Stomach (tissue), 8 donors: ENCODE measurements at regions not wholly inside any gene's neighbourhood (a gene's known extent, or its start where the extent isn't known, plus 50 kb on each side); places are given as distances from the start of the nearest gene placed in this dataset.

Experiments used
- DNase-seq, 2 donors: peaks; one replicate each; pipeline versions ENCODE4 v3.0.0 to v3.0.0-alpha.2; 2013 to 2019
- H3K27ac ChIP-seq, 5 donors: fragments of 200-600 bp in 4 of 5; sonication (generic) in 4 of 5; one replicate each; pipeline ENCODE4 v1.5.1; 2013 to 2019; ENCODE audit warnings: mild to moderate bottlenecking in 1 of 5, moderate library complexity in 1 of 5
- H3K27me3 ChIP-seq, 3 donors: fragments of 200-600 bp; sonication (generic); one replicate each; pipeline ENCODE4 v1.5.1; 2017 to 2019; ENCODE audit warnings: mixed run types in 1 of 3
- H3K36me3 ChIP-seq, 4 donors: fragments of 200-600 bp; sonication (generic); 1 replicate in 3 of 4; 2 replicates in 1 of 4; pipeline ENCODE4 v1.5.1; 2016 to 2019
- H3K4me1 ChIP-seq, 4 donors: fragments of 200-600 bp; sonication (generic); one replicate each; pipeline ENCODE4 v1.5.1; 2016 to 2019
- H3K4me3 ChIP-seq, 4 donors: fragments of 200-600 bp; sonication (generic) in 3 of 4; one replicate each; pipeline ENCODE4 v1.5.1; 2016 to 2019; ENCODE audit warnings: mild to moderate bottlenecking in 1 of 4
- H3K9me3 ChIP-seq, 4 donors: fragments of 200-600 bp; sonication (generic); one replicate each; pipeline ENCODE4 v1.5.1; 2016 to 2019
- EP300 ChIP-seq: sonication (generic); formaldehyde crosslinking; IDR thresholded peaks from one replicate; pipeline ENCODE4 v1.6.1; 2017; ENCODE audit warnings: antibody characterized with exemption
- POLR2A ChIP-seq, 4 donors: fragments of 450-650 bp; IDR thresholded peaks; one replicate each; pipeline ENCODE4 v1.6.1; 2016; ENCODE audit warnings: antibody characterized with exemption in 4 of 4, control low read depth in 2 of 4, mild to moderate bottlenecking in 1 of 4, moderate library complexity in 1 of 4
- POLR2AphosphoS5 ChIP-seq, 3 donors: sonication (generic); formaldehyde crosslinking; IDR thresholded peaks; one replicate each; pipeline ENCODE4 v1.6.1; 2016; ENCODE audit warnings: antibody characterized with exemption in 3 of 3
- WGBS, 5 donors: extraction: QIAGEN DNeasy Blood & Tissue Kit in 3 of 5; methylation state at CpG; one replicate each; pipeline versions ENCODE4 v1.1.5 to v1.1.7; 2013 to 2018; 5-methylcytosine and 5-hydroxymethylcytosine counted together
- intact Hi-C: fragments of 100-400 bp; cut with DNase I; formaldehyde crosslinking; loops from one replicate; pipeline ENCODE4 v1.15.1; 2023; ENCODE audit warnings: low total_unique reads
- TF ChIP-seq, protein P1 (sequence below), 7 experiments: fragments of 450-650 bp in 4 of 7; fragments of 200-600 bp in 3 of 7; sonication (generic) in 3 of 7; IDR thresholded peaks; one replicate each; pipeline ENCODE4 v1.5.1; 2016 to 2019; ENCODE audit warnings: antibody characterized with exemption in 7 of 7, control low read depth in 2 of 7, mild to moderate bottlenecking in 1 of 7
- donor health status: healthy with polysubstance abuse.
- donor health status: Bipolar disorder and iron deficiency.
- donor health status: healthy.

DNA sequence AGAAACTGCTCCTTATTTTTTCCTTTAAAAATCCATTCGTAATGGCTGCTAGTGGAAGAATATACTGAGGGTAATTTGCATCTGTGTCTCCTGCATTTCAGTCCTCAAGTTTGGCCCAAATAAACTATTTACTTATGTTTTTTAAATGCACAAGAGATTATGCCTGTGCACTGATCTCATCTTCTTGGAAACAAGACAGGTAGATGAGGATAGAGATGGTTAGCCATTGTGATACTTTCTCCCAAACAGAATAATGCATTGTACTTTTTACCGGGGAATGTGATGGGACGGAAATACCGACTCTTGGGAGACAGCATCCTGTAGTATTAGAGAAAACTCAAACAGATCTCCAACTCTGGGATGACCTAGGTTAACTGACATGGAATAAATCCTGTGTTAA is 72.5 kb upstream of the DAB2 start:
- Histone ChIP-seq H3K27ac (no peak overlapping the region), H3K4me3 (no peak overlapping the region), H3K4me1 (peaks cover 0 to 15% (median 6%) of the 10 kb centered on the region in 4 donors), H3K27me3 (no peaks in the 10 kb centered on the region), H3K9me3 (no peaks in the 10 kb centered on the region), H3K36me3 (no peaks in the 10 kb centered on the region)
- intact Hi-C loops: no loop called here
- TF ChIP-seq POLR2A (IDR thresholded peaks at IDR 0.05): no peak
- TF ChIP-seq EP300: no peak
- TF ChIP-seq POLR2AphosphoS5 (IDR thresholded peaks at IDR 0.05): no peak
- TF ChIP-seq, protein P1, sequence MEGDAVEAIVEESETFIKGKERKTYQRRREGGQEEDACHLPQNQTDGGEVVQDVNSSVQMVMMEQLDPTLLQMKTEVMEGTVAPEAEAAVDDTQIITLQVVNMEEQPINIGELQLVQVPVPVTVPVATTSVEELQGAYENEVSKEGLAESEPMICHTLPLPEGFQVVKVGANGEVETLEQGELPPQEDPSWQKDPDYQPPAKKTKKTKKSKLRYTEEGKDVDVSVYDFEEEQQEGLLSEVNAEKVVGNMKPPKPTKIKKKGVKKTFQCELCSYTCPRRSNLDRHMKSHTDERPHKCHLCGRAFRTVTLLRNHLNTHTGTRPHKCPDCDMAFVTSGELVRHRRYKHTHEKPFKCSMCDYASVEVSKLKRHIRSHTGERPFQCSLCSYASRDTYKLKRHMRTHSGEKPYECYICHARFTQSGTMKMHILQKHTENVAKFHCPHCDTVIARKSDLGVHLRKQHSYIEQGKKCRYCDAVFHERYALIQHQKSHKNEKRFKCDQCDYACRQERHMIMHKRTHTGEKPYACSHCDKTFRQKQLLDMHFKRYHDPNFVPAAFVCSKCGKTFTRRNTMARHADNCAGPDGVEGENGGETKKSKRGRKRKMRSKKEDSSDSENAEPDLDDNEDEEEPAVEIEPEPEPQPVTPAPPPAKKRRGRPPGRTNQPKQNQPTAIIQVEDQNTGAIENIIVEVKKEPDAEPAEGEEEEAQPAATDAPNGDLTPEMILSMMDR (IDR thresholded peaks at IDR 0.05): no peak
- no peak for DNase-seq
- 89 to 94% (median 93%) methylated on average over 4 of the region's 4 CpGs for WGBS, 5 donors

DNA sequence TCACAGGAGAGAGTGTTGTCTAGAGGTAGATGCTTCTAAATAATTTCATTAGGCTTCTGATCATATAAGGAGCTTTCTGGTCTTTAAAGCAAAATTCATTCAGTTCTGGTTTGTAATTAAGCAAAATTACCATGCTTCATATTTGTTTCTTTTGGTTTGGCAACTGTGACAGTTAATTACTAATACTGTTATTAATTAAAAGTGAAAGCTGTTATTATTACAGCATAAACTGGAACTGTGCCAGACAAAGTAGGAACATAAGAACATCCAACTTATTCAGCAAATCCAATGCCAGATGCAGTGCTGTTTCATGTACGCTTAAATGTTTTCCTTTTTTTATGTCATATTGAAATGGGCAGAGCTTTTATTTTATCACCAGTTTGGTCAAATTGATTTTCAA is 70.4 kb upstream of the DAB2 start:
- Histone ChIP-seq H3K27ac (peak overlapping the region in 1 of 5 donors; percentile 28), H3K4me3 (no peak overlapping the region), H3K36me3 (no peaks in the 10 kb centered on the region), H3K9me3 (peaks cover 0 to 13% (median 6%) of the 10 kb centered on the region in 4 donors), H3K27me3 (no peaks in the 10 kb centered on the region), H3K4me1 (peaks cover 0 to 6% (median 2%) of the 10 kb centered on the region in 4 donors)
- intact Hi-C loops: no loop called here
- 68 to 78% (median 75%) methylated on average over 1 of the region's 1 CpG for WGBS, 5 donors
- DNase-seq: peak in 1 of 2 donors; percentile 28
- TF ChIP-seq POLR2A (IDR thresholded peaks at IDR 0.05) (no peak), EP300 (no peak), POLR2AphosphoS5 (IDR thresholded peaks at IDR 0.05) (no peak)
- TF ChIP-seq, protein P1 (IDR thresholded peaks at IDR 0.05): no peak

DNA sequence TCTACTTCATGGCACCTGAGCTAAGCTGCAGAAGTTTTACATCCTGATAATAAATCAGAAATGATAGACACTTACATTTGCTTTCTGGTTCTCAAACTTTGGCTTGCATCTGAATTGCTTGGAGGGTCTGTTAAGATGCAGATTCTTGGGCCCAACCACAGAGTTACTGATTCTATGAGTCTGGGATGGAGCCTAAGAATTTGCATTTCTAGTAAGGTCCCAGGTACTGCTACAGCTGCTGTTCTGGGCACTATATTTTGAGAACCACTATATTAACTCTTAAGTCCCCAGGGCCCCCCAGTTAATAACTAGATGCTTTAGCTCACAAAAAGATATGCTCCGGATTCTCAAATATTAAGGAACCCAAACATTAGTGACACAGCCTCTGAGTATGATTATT is 69.8 kb upstream of the DAB2 start:
- intact Hi-C loops: no loop called here
- DNase-seq: no peak
- H3K27ac ChIP-seq: peak overlapping the region in 1 of 5 donors; percentile 28
- TF ChIP-seq POLR2A (IDR thresholded peaks at IDR 0.05) (no peak), POLR2AphosphoS5 (IDR thresholded peaks at IDR 0.05) (no peak), EP300 (no peak)
- TF ChIP-seq, protein P1 (IDR thresholded peaks at IDR 0.05): no peak
- no peaks in the 10 kb centered on the region for H3K36me3 ChIP-seq
- no peak overlapping the region for H3K4me3 ChIP-seq
- H3K4me1 ChIP-seq: peaks cover 0 to 6% (median 2%) of the 10 kb centered on the region in 4 donors
- peaks cover 0 to 18% (median 11%) of the 10 kb centered on the region in 4 donors for H3K9me3 ChIP-seq
- no peaks in the 10 kb centered on the region for H3K27me3 ChIP-seq
- 79 to 88% (median 83%) methylated on average over 1 of the region's 1 CpG for WGBS, 5 donors

DNA sequence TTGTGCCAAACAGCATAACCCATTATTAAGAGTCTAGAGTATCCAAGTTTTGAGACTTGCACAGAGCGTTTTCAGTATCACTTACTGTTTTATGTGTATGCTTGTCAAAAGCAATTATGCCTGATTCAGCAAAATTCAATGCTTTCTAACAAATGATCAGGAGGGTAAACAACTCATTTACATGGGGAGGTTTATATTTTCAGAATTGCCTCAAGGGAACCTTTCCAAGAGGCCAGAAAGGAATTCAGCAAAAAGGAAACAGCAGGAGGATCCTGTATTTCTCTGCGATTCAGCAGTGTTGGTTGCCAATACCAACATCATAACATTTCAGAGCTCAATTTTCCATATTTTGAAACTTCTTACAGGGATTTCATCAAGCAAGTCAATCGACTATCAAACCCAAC is 69.3 kb upstream of the DAB2 start:
- Histone ChIP-seq H3K36me3 (no peaks in the 10 kb centered on the region), H3K27ac (no peak overlapping the region), H3K4me1 (peaks cover 0 to 6% (median 2%) of the 10 kb centered on the region in 4 donors), H3K4me3 (no peak overlapping the region), H3K9me3 (peaks cover 0 to 20% (median 11%) of the 10 kb centered on the region in 4 donors), H3K27me3 (no peaks in the 10 kb centered on the region)
- intact Hi-C loops: no loop called here
- peak in 1 of 2 donors; percentile 41 for DNase-seq
- 52 to 70% (median 57%) methylated on average over 3 of the region's 3 CpGs for WGBS, 5 donors
- TF ChIP-seq POLR2A (IDR thresholded peaks at IDR 0.05): no peak
- no peak for TF ChIP-seq EP300
- TF ChIP-seq, protein P1 (IDR thresholded peaks at IDR 0.05): no peak
- TF ChIP-seq POLR2AphosphoS5 (IDR thresholded peaks at IDR 0.05): no peak
